DND-41 (cell line): ENCODE measurements at regions not wholly inside any gene's neighbourhood (a gene's known extent, or its start where the extent isn't known, plus 50 kb on each side); places are given as distances from the start of the nearest gene placed in this dataset.

Experiments
- EZH2 ChIP-seq: IDR thresholded peaks from 3 replicates; pipeline ENCODE4 v1.6.1; 2012; ENCODE audit warnings: borderline replicate concordance, low read depth, mild to moderate bottlenecking, moderate library complexity, low read length, inconsistent platforms; ENCODE audit not compliant: severe bottlenecking
- TF ChIP-seq, protein P1 (sequence below): IDR thresholded peaks from 2 replicates; pipeline ENCODE4 v1.5.1; 2012; ENCODE audit warnings: borderline replicate concordance, low read length, moderate library complexity, mild to moderate bottlenecking; ENCODE audit not compliant: poor library complexity, severe bottlenecking; ENCODE audit errors: extremely low read depth

DNA sequence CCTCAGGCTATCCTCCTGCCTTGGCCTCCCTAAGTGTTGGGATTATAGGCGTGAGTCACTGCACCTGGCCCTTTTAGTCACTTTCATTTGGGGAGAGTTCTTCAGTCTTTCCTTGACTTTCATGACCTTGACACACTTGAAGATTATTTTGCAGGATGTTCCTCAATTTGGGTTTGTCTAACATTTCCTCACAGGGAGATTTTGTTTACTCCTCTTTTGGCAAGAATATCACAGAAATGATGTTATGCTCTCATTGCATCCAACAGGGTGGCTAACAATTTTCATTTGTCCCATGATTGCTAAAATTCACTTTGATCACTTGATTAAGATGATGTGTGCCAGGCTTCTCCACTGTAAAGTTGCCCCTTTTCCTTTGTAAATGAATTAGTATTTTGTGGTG, 164.0 kb downstream of the ADSS2 start:
- TF ChIP-seq, protein P1, sequence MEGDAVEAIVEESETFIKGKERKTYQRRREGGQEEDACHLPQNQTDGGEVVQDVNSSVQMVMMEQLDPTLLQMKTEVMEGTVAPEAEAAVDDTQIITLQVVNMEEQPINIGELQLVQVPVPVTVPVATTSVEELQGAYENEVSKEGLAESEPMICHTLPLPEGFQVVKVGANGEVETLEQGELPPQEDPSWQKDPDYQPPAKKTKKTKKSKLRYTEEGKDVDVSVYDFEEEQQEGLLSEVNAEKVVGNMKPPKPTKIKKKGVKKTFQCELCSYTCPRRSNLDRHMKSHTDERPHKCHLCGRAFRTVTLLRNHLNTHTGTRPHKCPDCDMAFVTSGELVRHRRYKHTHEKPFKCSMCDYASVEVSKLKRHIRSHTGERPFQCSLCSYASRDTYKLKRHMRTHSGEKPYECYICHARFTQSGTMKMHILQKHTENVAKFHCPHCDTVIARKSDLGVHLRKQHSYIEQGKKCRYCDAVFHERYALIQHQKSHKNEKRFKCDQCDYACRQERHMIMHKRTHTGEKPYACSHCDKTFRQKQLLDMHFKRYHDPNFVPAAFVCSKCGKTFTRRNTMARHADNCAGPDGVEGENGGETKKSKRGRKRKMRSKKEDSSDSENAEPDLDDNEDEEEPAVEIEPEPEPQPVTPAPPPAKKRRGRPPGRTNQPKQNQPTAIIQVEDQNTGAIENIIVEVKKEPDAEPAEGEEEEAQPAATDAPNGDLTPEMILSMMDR = no peak
- no peak for TF ChIP-seq EZH2
